Neural progenitor cell (in vitro differentiated cells): ENCODE measurements at regions not wholly inside any gene's neighbourhood (a gene's known extent, or its start where the extent isn't known, plus 50 kb on each side); places are given as distances from the start of the nearest gene placed in this dataset.

Experiments used
- CTCF ChIP-seq: fragments of 200-600 bp; sonication (generic); IDR thresholded peaks from 2 replicates; pipeline ENCODE4 v1.5.1; 2017; ENCODE audit warnings: antibody characterized with exemption, mild to moderate bottlenecking
- EZH2 ChIP-seq: fragments of 200-600 bp; sonication (generic); IDR thresholded peaks from 2 replicates; pipeline ENCODE4 v1.6.1; 2017; ENCODE audit warnings: antibody characterized with exemption, mild to moderate bottlenecking, moderate library complexity
- EZH2phosphoT487 ChIP-seq: fragments of 200-600 bp; sonication (generic); IDR thresholded peaks from 2 replicates; pipeline ENCODE4 v1.6.1; 2017; ENCODE audit warnings: antibody characterized with exemption

GRCh38 chr11:38254913-38255312 is 1656.9 kb upstream of the RAG2 start:
- TF ChIP-seq CTCF (no peak), EZH2 (no peak), EZH2phosphoT487 (no peak)
